Vagina (tissue), 2 donors: ENCODE measurements at regions not wholly inside any gene's neighbourhood (a gene's known extent, or its start where the extent isn't known, plus 50 kb on each side); places are given as distances from the start of the nearest gene placed in this dataset.

Experiments used
- POLR2AphosphoS5 ChIP-seq, 2 donors: sonication (generic); formaldehyde crosslinking; IDR thresholded peaks; one replicate each; pipeline ENCODE4 v1.9.0; 2017; ENCODE audit warnings: antibody characterized with exemption in 2 of 2, mild to moderate bottlenecking in 2 of 2, low read depth in 1 of 2; ENCODE audit not compliant: insufficient read depth in 1 of 2
- TF ChIP-seq, protein P1 (sequence below), 3 experiments: fragments of 450-650 bp in 2 of 3; fragments of 200-600 bp in 1 of 3; sonication (generic) in 1 of 3; IDR thresholded peaks; one replicate each; pipeline ENCODE4 v1.5.1; 2017 to 2019; ENCODE audit warnings: antibody characterized with exemption in 3 of 3, mild to moderate bottlenecking in 2 of 3, moderate library complexity in 2 of 3

- TF ChIP-seq, protein P1, sequence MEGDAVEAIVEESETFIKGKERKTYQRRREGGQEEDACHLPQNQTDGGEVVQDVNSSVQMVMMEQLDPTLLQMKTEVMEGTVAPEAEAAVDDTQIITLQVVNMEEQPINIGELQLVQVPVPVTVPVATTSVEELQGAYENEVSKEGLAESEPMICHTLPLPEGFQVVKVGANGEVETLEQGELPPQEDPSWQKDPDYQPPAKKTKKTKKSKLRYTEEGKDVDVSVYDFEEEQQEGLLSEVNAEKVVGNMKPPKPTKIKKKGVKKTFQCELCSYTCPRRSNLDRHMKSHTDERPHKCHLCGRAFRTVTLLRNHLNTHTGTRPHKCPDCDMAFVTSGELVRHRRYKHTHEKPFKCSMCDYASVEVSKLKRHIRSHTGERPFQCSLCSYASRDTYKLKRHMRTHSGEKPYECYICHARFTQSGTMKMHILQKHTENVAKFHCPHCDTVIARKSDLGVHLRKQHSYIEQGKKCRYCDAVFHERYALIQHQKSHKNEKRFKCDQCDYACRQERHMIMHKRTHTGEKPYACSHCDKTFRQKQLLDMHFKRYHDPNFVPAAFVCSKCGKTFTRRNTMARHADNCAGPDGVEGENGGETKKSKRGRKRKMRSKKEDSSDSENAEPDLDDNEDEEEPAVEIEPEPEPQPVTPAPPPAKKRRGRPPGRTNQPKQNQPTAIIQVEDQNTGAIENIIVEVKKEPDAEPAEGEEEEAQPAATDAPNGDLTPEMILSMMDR (IDR thresholded peaks at IDR 0.05), result no peak
- TF ChIP-seq POLR2AphosphoS5 (IDR thresholded peaks at IDR 0.05; ENCODE audit: insufficient read depth in 1 of 2, low read depth in 1 of 2), result no peak
These were observed 597.5 kb downstream of the BRD1 start for GRCh38 chr22:49230194-49230577.
